Muscle of arm (tissue), 1 donor: ENCODE measurements at regions not wholly inside any gene's neighbourhood (a gene's known extent, or its start where the extent isn't known, plus 50 kb on each side); places are given as distances from the start of the nearest gene placed in this dataset.

ENCODE experiments used
- DNase-seq: peaks from one replicate; pipeline ENCODE4 v3.0.0-alpha.2; 2013

GRCh38 chr4:57612279-57612678 is 502.1 kb upstream of the IGFBP7 start:
- no peak for DNase-seq

GRCh38 chr4:57607566-57608180 is 497.5 kb upstream of the IGFBP7 start:
- no peak for DNase-seq

- no peak for DNase-seq
Measured at GRCh38 chr4:57605376-57605775, 495.2 kb upstream of the IGFBP7 start.

GRCh38 chr4:57602141-57602540 is 492.0 kb upstream of the IGFBP7 start:
- DNase-seq = no peak

GRCh38 chr4:57591073-57591472 is 480.9 kb upstream of the IGFBP7 start:
- no peak for DNase-seq

- no peak for DNase-seq
Measured at GRCh38 chr4:57588557-57588956, 478.4 kb upstream of the IGFBP7 start.

- peak; percentile 53 for DNase-seq
Measured at GRCh38 chr4:57580710-57581599, 470.8 kb upstream of the IGFBP7 start.

GRCh38 chr4:57575426-57575825 is 465.2 kb upstream of the IGFBP7 start:
- peak; percentile 71 for DNase-seq

- DNase-seq = no peak
Measured at GRCh38 chr4:57554556-57555092, 444.4 kb upstream of the IGFBP7 start.

GRCh38 chr4:57553728-57554127 is 443.5 kb upstream of the IGFBP7 start:
- no peak for DNase-seq

GRCh38 chr4:57550198-57550597 is 440.0 kb upstream of the IGFBP7 start:
- peak; percentile 37 for DNase-seq

GRCh38 chr4:57548856-57549255 is 438.7 kb upstream of the IGFBP7 start:
- DNase-seq = no peak

- no peak for DNase-seq
Measured at GRCh38 chr4:57544811-57545654, 434.8 kb upstream of the IGFBP7 start.

- DNase-seq = no peak
Measured at GRCh38 chr4:57504797-57505530, 394.8 kb upstream of the IGFBP7 start.

GRCh38 chr4:57504139-57504538 is 394.0 kb upstream of the IGFBP7 start:
- no peak for DNase-seq

GRCh38 chr4:57501720-57502119 is 391.5 kb upstream of the IGFBP7 start:
- peak; percentile 84 for DNase-seq

GRCh38 chr4:57499786-57500185 is 389.6 kb upstream of the IGFBP7 start:
- no peak for DNase-seq

- no peak for DNase-seq
Measured at GRCh38 chr4:57498251-57498650, 388.1 kb upstream of the IGFBP7 start.

- no peak for DNase-seq
Measured at GRCh38 chr4:57496697-57497471, 386.7 kb upstream of the IGFBP7 start.

- peak; percentile 74 for DNase-seq
Measured at GRCh38 chr4:57494821-57495220, 384.6 kb upstream of the IGFBP7 start.
